ENCODE measurements at regions not wholly inside any gene's neighbourhood (a gene's known extent, or its start where the extent isn't known, plus 50 kb on each side); places are given as distances from the start of the nearest gene placed in this dataset.

GRCh38 chr2:42850016-42850805, 57.8 kb upstream of the HAAO start:
- DNase-seq (ENCODE audit: low spot score): no peak
- peak overlapping the region; percentile 69 for H2BK120ac ChIP-seq (ENCODE audit: low read depth, low read length)
- H2AFZ ChIP-seq (ENCODE audit: low read length): no peak overlapping the region
- H4K91ac ChIP-seq (ENCODE audit: low read depth, low read length, poor library complexity): no peak overlapping the region
- no peaks in the 10 kb centered on the region for H3K79me1 ChIP-seq (ENCODE audit: low read depth, low read length)
- peak overlapping the region; percentile 82 for H2BK15ac ChIP-seq (ENCODE audit: low read length)
- peaks cover 6 to 13% of the 10 kb centered on the region in 2 donors for H3K4me1 ChIP-seq (ENCODE audit: control insufficient read depth in 2 of 2, insufficient read depth in 1 of 2, low read depth in 1 of 2, low read length in 2 of 2)
- no peaks in the 10 kb centered on the region for H3K36me3 ChIP-seq (replicated peaks in 1 of 2; ENCODE audit: control insufficient read depth in 2 of 2, insufficient read depth in 2 of 2, low read length in 2 of 2)
- H3K4ac ChIP-seq (ENCODE audit: low read length): no peak overlapping the region
- peak overlapping the region; percentile 62 for H3K18ac ChIP-seq (ENCODE audit: low read length)
- H3K23ac ChIP-seq (ENCODE audit: low read depth, low read length, poor library complexity): no peak overlapping the region
- H3K27ac ChIP-seq (replicated peaks; ENCODE audit: low read length): no peak overlapping the region
- no peak overlapping the region for H2BK5ac ChIP-seq (ENCODE audit: low read length)
- H3K4me2 ChIP-seq (ENCODE audit: insufficient read depth, low read length, poor library complexity, severe bottlenecking): no peak overlapping the region
- H3K9me3 ChIP-seq (replicated peaks in 1 of 2; ENCODE audit: control insufficient read depth in 2 of 2, insufficient read depth in 1 of 2, low read depth in 1 of 2, low read length in 2 of 2): no peaks in the 10 kb centered on the region
- H3K4me3 ChIP-seq (ENCODE audit: low read length in 2 of 2): no peak overlapping the region
- no CpG with 5 or more reads among the region's 14 CpGs for WGBS, 2 donors (ENCODE audit: extremely low coverage in 2 of 2, insufficient read length in 2 of 2, insufficient replicate concordance in 1 of 2)
- no peaks in the 10 kb centered on the region for H3K27me3 ChIP-seq (ENCODE audit: control insufficient read depth in 3 of 3, insufficient read depth in 3 of 3, low read depth in 1 of 3, low read length in 3 of 3)
- peak overlapping the region; percentile 10 for H2AK5ac ChIP-seq (ENCODE audit: low read depth, low read length)
- no peak overlapping the region for H4K8ac ChIP-seq (ENCODE audit: low read depth, low read length)
- H2BK12ac ChIP-seq (ENCODE audit: low read length): no peak overlapping the region
- H3K9ac ChIP-seq (ENCODE audit: low read depth, low read length, poor library complexity): no peak overlapping the region
- no peak overlapping the region for H3K14ac ChIP-seq (ENCODE audit: low read length)

GRCh38 chr2:42849311-42849710, 56.9 kb upstream of the HAAO start:
- H2AFZ ChIP-seq (ENCODE audit: low read length): no peak overlapping the region
- no peak overlapping the region for H3K14ac ChIP-seq (ENCODE audit: low read length)
- H3K27me3 ChIP-seq (ENCODE audit: control insufficient read depth in 3 of 3, insufficient read depth in 3 of 3, low read depth in 1 of 3, low read length in 3 of 3): no peaks in the 10 kb centered on the region
- H4K91ac ChIP-seq (ENCODE audit: low read depth, low read length, poor library complexity): no peak overlapping the region
- H4K8ac ChIP-seq (ENCODE audit: low read depth, low read length): no peak overlapping the region
- no peak overlapping the region for H2BK15ac ChIP-seq (ENCODE audit: low read length)
- no peak overlapping the region for H3K27ac ChIP-seq (replicated peaks; ENCODE audit: low read length)
- no peaks in the 10 kb centered on the region for H3K79me1 ChIP-seq (ENCODE audit: low read depth, low read length)
- H2BK5ac ChIP-seq (ENCODE audit: low read length): no peak overlapping the region
- H2AK5ac ChIP-seq (ENCODE audit: low read depth, low read length): peak overlapping the region; percentile 23
- H2BK120ac ChIP-seq (ENCODE audit: low read depth, low read length): no peak overlapping the region
- no peaks in the 10 kb centered on the region for H3K36me3 ChIP-seq (replicated peaks in 1 of 2; ENCODE audit: control insufficient read depth in 2 of 2, insufficient read depth in 2 of 2, low read length in 2 of 2)
- peak overlapping the region; percentile 11 for H3K18ac ChIP-seq (ENCODE audit: low read length)
- H3K4me1 ChIP-seq (ENCODE audit: control insufficient read depth in 2 of 2, insufficient read depth in 1 of 2, low read depth in 1 of 2, low read length in 2 of 2): peaks cover under 1 to 10% of the 10 kb centered on the region in 2 donors
- no peaks in the 10 kb centered on the region for H3K9me3 ChIP-seq (replicated peaks in 1 of 2; ENCODE audit: control insufficient read depth in 2 of 2, insufficient read depth in 1 of 2, low read depth in 1 of 2, low read length in 2 of 2)
- no peak overlapping the region for H3K4ac ChIP-seq (ENCODE audit: low read length)
- no peak overlapping the region for H3K4me2 ChIP-seq (ENCODE audit: insufficient read depth, low read length, poor library complexity, severe bottlenecking)
- no peak overlapping the region for H2BK12ac ChIP-seq (ENCODE audit: low read length)
- WGBS, 2 donors (ENCODE audit: extremely low coverage in 2 of 2, insufficient read length in 2 of 2, insufficient replicate concordance in 1 of 2): no CpG with 5 or more reads among the region's 5 CpGs
- H3K4me3 ChIP-seq (ENCODE audit: low read length in 2 of 2): no peak overlapping the region
- H3K9ac ChIP-seq (ENCODE audit: low read depth, low read length, poor library complexity): no peak overlapping the region
- H3K23ac ChIP-seq (ENCODE audit: low read depth, low read length, poor library complexity): no peak overlapping the region
- no peak for DNase-seq (ENCODE audit: low spot score)

- Histone ChIP-seq H3K4me2 (ENCODE audit: insufficient read depth, low read length, poor library complexity, severe bottlenecking) (no peak overlapping the region), H3K14ac (ENCODE audit: low read length) (no peak overlapping the region), H2AFZ (ENCODE audit: low read length) (no peak overlapping the region), H2BK5ac (ENCODE audit: low read length) (no peak overlapping the region), H2BK12ac (ENCODE audit: low read length) (no peak overlapping the region), H3K4ac (ENCODE audit: low read length) (no peak overlapping the region), H4K8ac (ENCODE audit: low read depth, low read length) (no peak overlapping the region), H3K4me1 (ENCODE audit: control insufficient read depth in 2 of 2, insufficient read depth in 1 of 2, low read depth in 1 of 2, low read length in 2 of 2) (peaks cover 0 to 6% of the 10 kb centered on the region in 2 donors), H3K79me1 (ENCODE audit: low read depth, low read length) (no peaks in the 10 kb centered on the region), H2AK5ac (ENCODE audit: low read depth, low read length) (peak overlapping the region; percentile 23), H2BK15ac (ENCODE audit: low read length) (no peak overlapping the region), H3K23ac (ENCODE audit: low read depth, low read length, poor library complexity) (no peak overlapping the region), H3K18ac (ENCODE audit: low read length) (no peak overlapping the region), H2BK120ac (ENCODE audit: low read depth, low read length) (no peak overlapping the region), H3K9ac (ENCODE audit: low read depth, low read length, poor library complexity) (no peak overlapping the region), H4K91ac (ENCODE audit: low read depth, low read length, poor library complexity) (no peak overlapping the region), H3K9me3 (replicated peaks in 1 of 2; ENCODE audit: control insufficient read depth in 2 of 2, insufficient read depth in 1 of 2, low read depth in 1 of 2, low read length in 2 of 2) (no peaks in the 10 kb centered on the region), H3K4me3 (ENCODE audit: low read length in 2 of 2) (no peak overlapping the region), H3K36me3 (replicated peaks in 1 of 2; ENCODE audit: control insufficient read depth in 2 of 2, insufficient read depth in 2 of 2, low read length in 2 of 2) (no peaks in the 10 kb centered on the region), H3K27ac (replicated peaks; ENCODE audit: low read length) (no peak overlapping the region), H3K27me3 (ENCODE audit: control insufficient read depth in 3 of 3, insufficient read depth in 3 of 3, low read depth in 1 of 3, low read length in 3 of 3) (no peaks in the 10 kb centered on the region)
- DNase-seq (ENCODE audit: low spot score): no peak
- no CpG with 5 or more reads among the region's 10 CpGs for WGBS, 2 donors (ENCODE audit: extremely low coverage in 2 of 2, insufficient read length in 2 of 2, insufficient replicate concordance in 1 of 2)
Measured at GRCh38 chr2:42848726-42849290, 56.4 kb upstream of the HAAO start.

- no CpG with 5 or more reads among the region's 1 CpG for WGBS, 2 donors (ENCODE audit: extremely low coverage in 2 of 2, insufficient read length in 2 of 2, insufficient replicate concordance in 1 of 2)
- H4K8ac ChIP-seq (ENCODE audit: low read depth, low read length): no peak overlapping the region
- no peaks in the 10 kb centered on the region for H3K9me3 ChIP-seq (replicated peaks in 1 of 2; ENCODE audit: control insufficient read depth in 2 of 2, insufficient read depth in 1 of 2, low read depth in 1 of 2, low read length in 2 of 2)
- no peak overlapping the region for H3K4me3 ChIP-seq (ENCODE audit: low read length in 2 of 2)
- H2AFZ ChIP-seq (ENCODE audit: low read length): no peak overlapping the region
- peaks cover 3% of the 10 kb centered on the region in 2 donors for H3K4me1 ChIP-seq (ENCODE audit: control insufficient read depth in 2 of 2, insufficient read depth in 1 of 2, low read depth in 1 of 2, low read length in 2 of 2)
- no peaks in the 10 kb centered on the region for H3K79me1 ChIP-seq (ENCODE audit: low read depth, low read length)
- H3K18ac ChIP-seq (ENCODE audit: low read length): no peak overlapping the region
- H3K4ac ChIP-seq (ENCODE audit: low read length): no peak overlapping the region
- no peak overlapping the region for H2AK5ac ChIP-seq (ENCODE audit: low read depth, low read length)
- H3K27me3 ChIP-seq (ENCODE audit: control insufficient read depth in 3 of 3, insufficient read depth in 3 of 3, low read depth in 1 of 3, low read length in 3 of 3): no peaks in the 10 kb centered on the region
- H3K4me2 ChIP-seq (ENCODE audit: insufficient read depth, low read length, poor library complexity, severe bottlenecking): no peak overlapping the region
- H3K23ac ChIP-seq (ENCODE audit: low read depth, low read length, poor library complexity): no peak overlapping the region
- H2BK15ac ChIP-seq (ENCODE audit: low read length): no peak overlapping the region
- no peak overlapping the region for H2BK120ac ChIP-seq (ENCODE audit: low read depth, low read length)
- no peak overlapping the region for H3K9ac ChIP-seq (ENCODE audit: low read depth, low read length, poor library complexity)
- no peak overlapping the region for H4K91ac ChIP-seq (ENCODE audit: low read depth, low read length, poor library complexity)
- no peak overlapping the region for H3K27ac ChIP-seq (replicated peaks; ENCODE audit: low read length)
- no peak overlapping the region for H2BK5ac ChIP-seq (ENCODE audit: low read length)
- H2BK12ac ChIP-seq (ENCODE audit: low read length): no peak overlapping the region
- no peak for DNase-seq (ENCODE audit: low spot score)
- no peaks in the 10 kb centered on the region for H3K36me3 ChIP-seq (replicated peaks in 1 of 2; ENCODE audit: control insufficient read depth in 2 of 2, insufficient read depth in 2 of 2, low read length in 2 of 2)
- H3K14ac ChIP-seq (ENCODE audit: low read length): no peak overlapping the region
Measured at GRCh38 chr2:42848265-42848664, 55.9 kb upstream of the HAAO start.

Data from neuronal stem cell (in vitro differentiated cells).